ENCODE measurements at regions not wholly inside any gene's neighbourhood (a gene's known extent, or its start where the extent isn't known, plus 50 kb on each side); places are given as distances from the start of the nearest gene placed in this dataset.

DNA sequence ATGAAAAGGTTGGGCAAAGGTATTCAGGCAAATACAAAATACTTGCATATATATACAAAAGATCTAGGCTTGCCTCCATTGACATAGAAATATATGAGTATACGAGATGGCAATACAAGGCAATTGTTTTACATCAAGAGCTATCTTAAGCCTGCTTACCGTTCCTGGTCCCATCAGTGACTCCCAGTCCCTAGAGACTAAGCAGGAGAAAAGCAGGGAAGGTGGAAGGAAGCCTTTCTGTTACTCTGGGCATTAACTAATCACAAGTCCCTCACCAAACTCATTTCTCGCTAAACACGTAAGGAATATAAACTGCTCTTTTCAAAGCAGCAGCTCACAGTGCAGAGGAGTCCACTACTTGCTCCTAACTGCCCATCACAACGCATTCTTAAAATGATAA is 125.2 kb downstream of the ZNF608 start:
- TF ChIP-seq, protein P1, sequence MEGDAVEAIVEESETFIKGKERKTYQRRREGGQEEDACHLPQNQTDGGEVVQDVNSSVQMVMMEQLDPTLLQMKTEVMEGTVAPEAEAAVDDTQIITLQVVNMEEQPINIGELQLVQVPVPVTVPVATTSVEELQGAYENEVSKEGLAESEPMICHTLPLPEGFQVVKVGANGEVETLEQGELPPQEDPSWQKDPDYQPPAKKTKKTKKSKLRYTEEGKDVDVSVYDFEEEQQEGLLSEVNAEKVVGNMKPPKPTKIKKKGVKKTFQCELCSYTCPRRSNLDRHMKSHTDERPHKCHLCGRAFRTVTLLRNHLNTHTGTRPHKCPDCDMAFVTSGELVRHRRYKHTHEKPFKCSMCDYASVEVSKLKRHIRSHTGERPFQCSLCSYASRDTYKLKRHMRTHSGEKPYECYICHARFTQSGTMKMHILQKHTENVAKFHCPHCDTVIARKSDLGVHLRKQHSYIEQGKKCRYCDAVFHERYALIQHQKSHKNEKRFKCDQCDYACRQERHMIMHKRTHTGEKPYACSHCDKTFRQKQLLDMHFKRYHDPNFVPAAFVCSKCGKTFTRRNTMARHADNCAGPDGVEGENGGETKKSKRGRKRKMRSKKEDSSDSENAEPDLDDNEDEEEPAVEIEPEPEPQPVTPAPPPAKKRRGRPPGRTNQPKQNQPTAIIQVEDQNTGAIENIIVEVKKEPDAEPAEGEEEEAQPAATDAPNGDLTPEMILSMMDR (IDR thresholded peaks at IDR 0.05), result no peak
- Histone ChIP-seq H3K4me3 (no peak overlapping the region), H3K27ac (no peak overlapping the region)
- no peak for DNase-seq (ENCODE audit: low spot score)

GRCh38 chr5:124620743-124621142 is 125.7 kb downstream of the ZNF608 start:
- TF ChIP-seq, protein P1 (IDR thresholded peaks at IDR 0.05), result no peak
- Histone ChIP-seq H3K27ac (no peak overlapping the region), H3K4me3 (no peak overlapping the region)
- DNase-seq (ENCODE audit: low spot score), result no peak

- TF ChIP-seq, protein P1 (IDR thresholded peaks at IDR 0.05), result no peak
- no peak overlapping the region for H3K4me3 ChIP-seq
- no peak overlapping the region for H3K27ac ChIP-seq
- DNase-seq (ENCODE audit: low spot score), result no peak
Observed at GRCh38 chr5:124619121-124619520, 127.3 kb downstream of the ZNF608 start.

DNA sequence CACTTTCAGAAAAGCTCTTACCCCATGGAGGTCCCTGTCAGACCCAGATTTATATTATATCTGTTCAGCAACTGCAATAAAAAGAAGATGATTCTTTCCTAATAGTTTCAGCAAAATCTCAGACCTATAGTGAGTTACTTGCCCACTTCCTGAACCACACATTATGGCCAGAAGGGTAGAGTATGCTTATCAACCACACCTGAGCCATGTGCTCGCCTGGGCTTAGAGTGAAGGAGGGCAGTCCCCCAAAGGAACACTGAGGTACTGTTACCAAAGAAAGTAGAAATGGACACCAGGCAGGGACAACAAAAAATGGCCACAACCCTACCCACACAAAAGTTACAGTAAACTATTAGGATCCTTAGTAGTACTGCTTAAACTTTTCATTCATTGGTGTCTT is 128.7 kb downstream of the ZNF608 start:
- TF ChIP-seq, protein P1 (IDR thresholded peaks at IDR 0.05), result no peak
- Histone ChIP-seq H3K27ac (no peak overlapping the region), H3K4me3 (no peak overlapping the region)
- DNase-seq (ENCODE audit: low spot score), result no peak

DNA sequence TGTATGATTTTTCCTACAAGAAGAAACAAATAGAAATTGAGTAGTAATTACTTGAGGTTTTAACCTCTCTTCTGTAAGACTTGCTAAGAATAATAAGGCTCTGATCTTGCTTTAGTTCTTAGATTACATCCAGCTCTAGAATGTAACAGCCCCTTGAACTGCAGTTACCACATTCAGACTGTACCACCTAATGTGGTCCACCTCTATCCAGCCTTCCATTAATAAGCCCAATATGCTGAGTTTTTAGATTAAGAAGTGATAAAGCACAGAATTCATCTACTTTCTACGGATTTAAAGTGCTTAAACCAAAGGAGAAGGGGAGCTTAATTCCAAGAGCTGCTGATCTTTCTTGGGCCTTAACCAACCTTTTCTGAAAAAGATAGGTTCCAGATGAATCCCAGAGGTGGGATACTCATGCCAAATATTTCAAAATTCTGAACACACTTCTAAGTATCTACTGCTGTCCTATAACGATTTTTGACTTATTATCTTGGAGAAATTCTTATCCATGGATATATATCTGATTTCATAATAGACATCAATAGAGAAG is 131.5 kb downstream of the ZNF608 start:
- TF ChIP-seq, protein P1 (IDR thresholded peaks at IDR 0.05), result no peak
- no peak for DNase-seq (ENCODE audit: low spot score)

GRCh38 chr5:124614105-124614504 is 132.3 kb downstream of the ZNF608 start:
- TF ChIP-seq, protein P1 (IDR thresholded peaks at IDR 0.05), result no peak
- DNase-seq (ENCODE audit: low spot score), result no peak
- H3K4me3 ChIP-seq, result no peak overlapping the region
- no peak overlapping the region for H3K27ac ChIP-seq

More for the DNA sequence above, 131.5 kb downstream of the ZNF608 start:
- H3K4me3 ChIP-seq, result no peak overlapping the region
- H3K27ac ChIP-seq, result no peak overlapping the region

- H3K27ac ChIP-seq, result no peak overlapping the region
- TF ChIP-seq, protein P1 (IDR thresholded peaks at IDR 0.05), result no peak
- no peak for DNase-seq (ENCODE audit: low spot score)
- no peak overlapping the region for H3K4me3 ChIP-seq
Observed at GRCh38 chr5:124613273-124613953, 133.0 kb downstream of the ZNF608 start.
